RKO (cell line): ENCODE measurements at regions not wholly inside any gene's neighbourhood (a gene's known extent, or its start where the extent isn't known, plus 50 kb on each side); places are given as distances from the start of the nearest gene placed in this dataset.

Experiments
- DNase-seq: peaks from one replicate; pipeline ENCODE4 v3.0.0-alpha.2; 2016; ENCODE audit warnings: low spot score

- no peak for DNase-seq
Observed at GRCh38 chr9:80615964-80616363, 1044.2 kb downstream of the TLE4 start.

GRCh38 chr9:80605793-80606192 is 1034.0 kb downstream of the TLE4 start:
- DNase-seq, result no peak

GRCh38 chr9:80605129-80605528 is 1033.4 kb downstream of the TLE4 start:
- peak; percentile 34 for DNase-seq

GRCh38 chr9:80602291-80602690 is 1030.5 kb downstream of the TLE4 start:
- DNase-seq, result no peak

GRCh38 chr9:80596579-80596978 is 1024.8 kb downstream of the TLE4 start:
- no peak for DNase-seq

- no peak for DNase-seq
Observed at GRCh38 chr9:80595192-80595591, 1023.4 kb downstream of the TLE4 start.

- no peak for DNase-seq
Observed at GRCh38 chr9:80592413-80592812, 1020.6 kb downstream of the TLE4 start.

- no peak for DNase-seq
Observed at GRCh38 chr9:80586786-80587330, 1015.1 kb downstream of the TLE4 start.

- no peak for DNase-seq
Observed at GRCh38 chr9:80571953-80572352, 1000.2 kb downstream of the TLE4 start.

GRCh38 chr9:80569236-80569635 is 997.5 kb downstream of the TLE4 start:
- DNase-seq, result no peak

GRCh38 chr9:80561526-80561925 is 989.8 kb downstream of the TLE4 start:
- DNase-seq, result no peak

GRCh38 chr9:80560976-80561375 is 989.2 kb downstream of the TLE4 start:
- DNase-seq, result peak; percentile 1

- no peak for DNase-seq
Observed at GRCh38 chr9:80557256-80557655, 985.5 kb downstream of the TLE4 start.

- DNase-seq, result no peak
Observed at GRCh38 chr9:80556631-80557030, 984.9 kb downstream of the TLE4 start.

- DNase-seq, result no peak
Observed at GRCh38 chr9:80555782-80556325, 984.1 kb downstream of the TLE4 start.

- no peak for DNase-seq
Observed at GRCh38 chr9:80554856-80555255, 983.1 kb downstream of the TLE4 start.

- DNase-seq, result no peak
Observed at GRCh38 chr9:80554301-80554700, 982.5 kb downstream of the TLE4 start.

- DNase-seq, result no peak
Observed at GRCh38 chr9:80552931-80553330, 981.2 kb downstream of the TLE4 start.

GRCh38 chr9:80550181-80550580 is 978.4 kb downstream of the TLE4 start:
- no peak for DNase-seq

- DNase-seq, result no peak
Observed at GRCh38 chr9:80547613-80548012, 975.8 kb downstream of the TLE4 start.

- no peak for DNase-seq
Observed at GRCh38 chr9:80540387-80540786, 968.6 kb downstream of the TLE4 start.

- no peak for DNase-seq
Observed at GRCh38 chr9:80538976-80539375, 967.2 kb downstream of the TLE4 start.

- no peak for DNase-seq
Observed at GRCh38 chr9:80522465-80522864, 950.7 kb downstream of the TLE4 start.

GRCh38 chr9:80521151-80521550 is 949.4 kb downstream of the TLE4 start:
- DNase-seq, result no peak

- DNase-seq, result no peak
Observed at GRCh38 chr9:80520231-80520630, 948.5 kb downstream of the TLE4 start.
